GM18519 (cell line): ENCODE measurements at regions not wholly inside any gene's neighbourhood (a gene's known extent, or its start where the extent isn't known, plus 50 kb on each side); places are given as distances from the start of the nearest gene placed in this dataset.
"Not testable (repeated sequence)": the region's sequence is repeated elsewhere in the genome, so short reads cannot be mapped to it uniquely, and the experiment has no call there.

Experiments used
- ATAC-seq: cut with Tn5 transposase; IDR thresholded peaks from one replicate; pipeline ENCODE4 v1.9.1; 2021; ENCODE audit warnings: mild to moderate bottlenecking, moderate library complexity; ENCODE audit not compliant: unreplicated experiment, low FRiP score

- ATAC-seq = no peak
Observed at GRCh38 chr16:55059146-55059545, 128.5 kb downstream of the IRX5 start.

GRCh38 chr16:55061126-55061525, 130.5 kb downstream of the IRX5 start:
- no peak for ATAC-seq

- ATAC-seq = no peak
Observed at GRCh38 chr16:55062442-55062841, 131.8 kb downstream of the IRX5 start.

- no peak for ATAC-seq
Observed at GRCh38 chr16:55072976-55073375, 142.3 kb downstream of the IRX5 start.

GRCh38 chr16:55073830-55074229, 143.2 kb downstream of the IRX5 start:
- no peak for ATAC-seq

GRCh38 chr16:55075208-55075607, 144.5 kb downstream of the IRX5 start:
- not testable (repeated sequence) for ATAC-seq

GRCh38 chr16:55076053-55076452, 145.4 kb downstream of the IRX5 start:
- ATAC-seq = no peak

- no peak for ATAC-seq
Observed at GRCh38 chr16:55077266-55077665, 146.6 kb downstream of the IRX5 start.

- ATAC-seq = no peak
Observed at GRCh38 chr16:55078153-55078552, 147.5 kb downstream of the IRX5 start.

GRCh38 chr16:55078699-55079410, 148.2 kb downstream of the IRX5 start:
- ATAC-seq = no peak

GRCh38 chr16:55081622-55082590, 151.2 kb downstream of the IRX5 start:
- no peak for ATAC-seq

- no peak for ATAC-seq
Observed at GRCh38 chr16:55082591-55082976, 151.9 kb downstream of the IRX5 start.

GRCh38 chr16:55083052-55083451, 152.4 kb downstream of the IRX5 start:
- ATAC-seq = no peak

GRCh38 chr16:55088098-55088497, 157.4 kb downstream of the IRX5 start:
- no peak for ATAC-seq

- no peak for ATAC-seq
Observed at GRCh38 chr16:55089600-55089999, 158.9 kb downstream of the IRX5 start.

GRCh38 chr16:55091213-55091870, 160.7 kb downstream of the IRX5 start:
- ATAC-seq = no peak

- ATAC-seq = no peak
Observed at GRCh38 chr16:55091871-55092230, 161.2 kb downstream of the IRX5 start.

- ATAC-seq = no peak
Observed at GRCh38 chr16:55100100-55100499, 169.4 kb downstream of the IRX5 start.

GRCh38 chr16:55101026-55101425, 170.4 kb downstream of the IRX5 start:
- ATAC-seq = no peak

GRCh38 chr16:55102077-55102476, 171.4 kb downstream of the IRX5 start:
- no peak for ATAC-seq

GRCh38 chr16:55102531-55102930, 171.9 kb downstream of the IRX5 start:
- ATAC-seq = no peak
